DLD1 (cell line): ENCODE measurements at regions not wholly inside any gene's neighbourhood (a gene's known extent, or its start where the extent isn't known, plus 50 kb on each side); places are given as distances from the start of the nearest gene placed in this dataset.

Experiments used
- in situ Hi-C: cut with HindIII; loops from 2 replicates; pipeline ENCODE4 v1.10.0; 2017; ENCODE audit warnings: low sequenced_read_pairs

GRCh38 chr1:29972421-29973053 lies 736.2 kb downstream of the PTPRU start:
- in situ Hi-C loops: loop anchor here (5.0 kb wide), 1 partner anchor 105 kb away; no protein-coding TSS in a partner anchor

GRCh38 chr1:29971703-29972102 lies 735.4 kb downstream of the PTPRU start:
- in situ Hi-C loops: loop anchor here (5.0 kb wide), 1 partner anchor 106 kb away; no protein-coding TSS in a partner anchor

GRCh38 chr1:29970747-29971325 lies 734.5 kb downstream of the PTPRU start:
- in situ Hi-C loops: loop anchor here (5.0 kb wide), 1 partner anchor 106 kb away; no protein-coding TSS in a partner anchor

GRCh38 chr1:29969576-29969975 lies 733.3 kb downstream of the PTPRU start:
- in situ Hi-C loops: no loop called here

- in situ Hi-C loops: no loop called here
These were observed 730.9 kb downstream of the PTPRU start for GRCh38 chr1:29967261-29967660.

- in situ Hi-C loops: no loop called here
These were observed 730.3 kb downstream of the PTPRU start for GRCh38 chr1:29966526-29967045.

- in situ Hi-C loops: no loop called here
These were observed 728.6 kb downstream of the PTPRU start for GRCh38 chr1:29964718-29965533.

- in situ Hi-C loops: no loop called here
These were observed 727.6 kb downstream of the PTPRU start for GRCh38 chr1:29963946-29964345.

GRCh38 chr1:29962831-29963247 lies 726.5 kb downstream of the PTPRU start:
- in situ Hi-C loops: no loop called here

- in situ Hi-C loops: no loop called here
These were observed 726.0 kb downstream of the PTPRU start for GRCh38 chr1:29962336-29962735.

GRCh38 chr1:29961293-29962059 lies 725.2 kb downstream of the PTPRU start:
- in situ Hi-C loops: no loop called here

GRCh38 chr1:29960876-29961275 lies 724.6 kb downstream of the PTPRU start:
- in situ Hi-C loops: no loop called here

GRCh38 chr1:29960156-29960755 lies 723.9 kb downstream of the PTPRU start:
- in situ Hi-C loops: no loop called here

- in situ Hi-C loops: no loop called here
These were observed 723.0 kb downstream of the PTPRU start for GRCh38 chr1:29959356-29959755.

GRCh38 chr1:29958271-29958670 lies 721.9 kb downstream of the PTPRU start:
- in situ Hi-C loops: no loop called here

GRCh38 chr1:29956349-29957030 lies 720.2 kb downstream of the PTPRU start:
- in situ Hi-C loops: no loop called here

GRCh38 chr1:29954591-29954990 lies 718.3 kb downstream of the PTPRU start:
- in situ Hi-C loops: no loop called here

- in situ Hi-C loops: no loop called here
These were observed 717.6 kb downstream of the PTPRU start for GRCh38 chr1:29953961-29954360.

- in situ Hi-C loops: no loop called here
These were observed 713.4 kb downstream of the PTPRU start for GRCh38 chr1:29949676-29950075.

GRCh38 chr1:29948581-29948980 lies 712.3 kb downstream of the PTPRU start:
- in situ Hi-C loops: no loop called here
